ENCODE measurements at regions not wholly inside any gene's neighbourhood (a gene's known extent, or its start where the extent isn't known, plus 50 kb on each side); places are given as distances from the start of the nearest gene placed in this dataset.

DNA sequence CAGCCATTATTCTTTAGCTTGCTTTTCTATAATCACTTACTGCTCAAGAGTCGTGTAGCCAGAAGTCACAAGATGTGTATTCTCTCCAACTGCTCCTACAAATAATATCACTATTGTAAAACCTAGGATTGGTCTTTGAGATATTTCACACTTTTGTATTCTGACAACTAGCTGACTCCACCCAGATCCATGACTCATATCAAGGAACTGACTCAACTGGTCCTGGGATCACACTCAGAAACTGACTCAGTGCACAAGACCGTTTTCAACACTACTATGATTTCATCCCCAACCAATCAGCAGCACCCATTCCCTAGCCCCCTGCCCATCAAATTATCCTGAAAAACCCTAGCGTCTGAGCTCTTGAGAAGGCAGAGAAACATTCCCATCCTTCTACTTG, 56.5 kb upstream of the ORC5 start:
- POLR2A ChIA-PET, result no interaction called here
- intact Hi-C loops (cut with micrococcal nuclease), result no loop called here
- CTCF ChIA-PET, result interaction anchor here (0.5 to 1.8 kb wide), 5 partner anchors 10 to 656 kb away, joined by 3 to 12 read pairs (median 3); no protein-coding TSS in a partner anchor
- no peaks in the 10 kb centered on the region for H3K36me3 Mint-ChIP-seq (ENCODE audit: insufficient read depth, unreplicated experiment)
- H3K27ac Mint-ChIP-seq (ENCODE audit: low read depth, unreplicated experiment), result no peak overlapping the region
- no peak overlapping the region for H3K4me3 Mint-ChIP-seq (ENCODE audit: unreplicated experiment)
- no peaks in the 10 kb centered on the region for H3K4me1 Mint-ChIP-seq (ENCODE audit: insufficient read depth, unreplicated experiment)
- H3K9me3 Mint-ChIP-seq (ENCODE audit: unreplicated experiment), result peaks cover 13% of the 10 kb centered on the region
- DNase-seq (ENCODE audit: unreplicated experiment), result peak; percentile 29
- TF ChIP-seq, protein P1, sequence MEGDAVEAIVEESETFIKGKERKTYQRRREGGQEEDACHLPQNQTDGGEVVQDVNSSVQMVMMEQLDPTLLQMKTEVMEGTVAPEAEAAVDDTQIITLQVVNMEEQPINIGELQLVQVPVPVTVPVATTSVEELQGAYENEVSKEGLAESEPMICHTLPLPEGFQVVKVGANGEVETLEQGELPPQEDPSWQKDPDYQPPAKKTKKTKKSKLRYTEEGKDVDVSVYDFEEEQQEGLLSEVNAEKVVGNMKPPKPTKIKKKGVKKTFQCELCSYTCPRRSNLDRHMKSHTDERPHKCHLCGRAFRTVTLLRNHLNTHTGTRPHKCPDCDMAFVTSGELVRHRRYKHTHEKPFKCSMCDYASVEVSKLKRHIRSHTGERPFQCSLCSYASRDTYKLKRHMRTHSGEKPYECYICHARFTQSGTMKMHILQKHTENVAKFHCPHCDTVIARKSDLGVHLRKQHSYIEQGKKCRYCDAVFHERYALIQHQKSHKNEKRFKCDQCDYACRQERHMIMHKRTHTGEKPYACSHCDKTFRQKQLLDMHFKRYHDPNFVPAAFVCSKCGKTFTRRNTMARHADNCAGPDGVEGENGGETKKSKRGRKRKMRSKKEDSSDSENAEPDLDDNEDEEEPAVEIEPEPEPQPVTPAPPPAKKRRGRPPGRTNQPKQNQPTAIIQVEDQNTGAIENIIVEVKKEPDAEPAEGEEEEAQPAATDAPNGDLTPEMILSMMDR (IDR thresholded peaks at IDR 0.05; ENCODE audit: unreplicated experiment), result no peak
- no TSS peak for BruUV-seq (replicated peaks)
- peaks cover 31% of the 10 kb centered on the region for H3K27me3 Mint-ChIP-seq (ENCODE audit: insufficient read depth, unreplicated experiment)

DNA sequence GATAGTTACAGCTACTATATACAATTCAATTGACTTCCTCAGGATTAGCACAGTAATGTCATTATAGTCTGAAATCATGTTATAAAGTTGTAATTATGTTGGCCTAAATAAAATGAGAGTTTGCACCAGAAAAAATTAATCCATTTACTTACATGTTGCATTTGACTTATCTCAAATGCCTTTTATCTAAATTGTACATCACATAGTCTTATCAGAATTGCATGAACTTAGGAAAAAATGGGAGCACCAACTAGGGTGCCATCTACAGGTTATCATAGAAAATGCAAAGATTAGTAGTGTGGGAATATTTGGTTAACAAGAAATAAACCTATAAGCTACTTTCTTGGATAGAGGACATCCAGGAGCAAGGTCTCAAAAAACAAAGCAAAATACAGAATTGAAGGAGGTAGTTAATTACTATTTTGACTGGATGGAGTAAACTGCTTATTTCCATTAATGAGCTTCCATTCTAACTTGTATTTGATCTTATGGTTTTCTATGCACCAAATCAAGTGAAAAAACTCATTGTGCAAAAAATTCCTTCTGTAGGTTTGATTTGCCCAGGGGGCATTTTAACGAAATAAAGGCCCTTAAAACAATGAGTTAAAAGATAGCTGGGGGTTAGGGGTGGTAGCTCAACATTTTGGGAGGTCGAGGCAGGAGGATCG, 60.0 kb upstream of the ORC5 start:
- Mint-ChIP-seq H3K36me3 (ENCODE audit: insufficient read depth, unreplicated experiment) (no peaks in the 10 kb centered on the region), H3K27me3 (ENCODE audit: insufficient read depth, unreplicated experiment) (peaks cover 31% of the 10 kb centered on the region), H3K9me3 (ENCODE audit: unreplicated experiment) (peaks cover 13% of the 10 kb centered on the region), H3K4me1 (ENCODE audit: insufficient read depth, unreplicated experiment) (no peaks in the 10 kb centered on the region), H3K4me3 (ENCODE audit: unreplicated experiment) (no peak overlapping the region), H3K27ac (ENCODE audit: low read depth, unreplicated experiment) (no peak overlapping the region)
- intact Hi-C loops (cut with micrococcal nuclease), result loop anchor here (1.0 kb wide), 2 partner anchors 37 to 744 kb away; no protein-coding TSS in a partner anchor
- ChIA-PET CTCF (interaction anchor here (0.5 to 4.9 kb wide), 29 partner anchors 8 to 1067 kb away, joined by 3 to 66 read pairs (median 4); no protein-coding TSS in a partner anchor), POLR2A (interaction anchor here (0.6 to 0.9 kb wide), 3 partner anchors 36 to 770 kb away, joined by 3 to 5 read pairs (median 4); no protein-coding TSS in a partner anchor)
- BruUV-seq (replicated peaks), result no TSS peak
- TF ChIP-seq, protein P1 (IDR thresholded peaks at IDR 0.05; ENCODE audit: unreplicated experiment), result peak; percentile 34
- peak; percentile 27 for DNase-seq (ENCODE audit: unreplicated experiment)

DNA sequence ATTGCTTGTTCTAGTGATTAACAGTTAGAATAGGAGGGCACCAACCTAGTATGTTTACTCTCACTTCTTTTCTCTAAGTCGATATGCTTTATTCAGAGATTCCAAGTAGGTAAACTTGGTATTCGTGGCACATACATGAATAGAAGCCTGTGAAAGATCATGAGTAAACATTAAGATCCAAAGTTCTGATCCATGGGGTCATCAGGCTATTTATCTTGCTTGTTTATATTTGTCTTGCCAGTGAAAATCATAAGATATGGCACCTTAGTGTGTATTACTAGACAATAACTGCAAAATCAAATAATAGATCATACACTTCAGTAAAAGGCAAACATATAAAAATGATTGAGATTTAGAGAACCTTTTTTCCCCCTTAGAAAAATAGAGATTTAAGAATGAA, 56.5 kb upstream of the LHFPL3 start:
- Mint-ChIP-seq H3K27ac (ENCODE audit: low read depth, unreplicated experiment) (no peak overlapping the region), H3K27me3 (ENCODE audit: insufficient read depth, unreplicated experiment) (peaks cover 50% of the 10 kb centered on the region), H3K9me3 (ENCODE audit: unreplicated experiment) (no peaks in the 10 kb centered on the region), H3K4me1 (ENCODE audit: insufficient read depth, unreplicated experiment) (no peaks in the 10 kb centered on the region), H3K36me3 (ENCODE audit: insufficient read depth, unreplicated experiment) (no peaks in the 10 kb centered on the region), H3K4me3 (ENCODE audit: unreplicated experiment) (no peak overlapping the region)
- DNase-seq (ENCODE audit: unreplicated experiment), result no peak
- intact Hi-C loops (cut with micrococcal nuclease), result loop anchor here (5.0 to 10.0 kb wide), 2 partner anchors 645 to 697 kb away; no protein-coding TSS in a partner anchor
- ChIA-PET CTCF (interaction anchor here (2.7 kb wide), 1 partner anchor 576 kb away, joined by 37 read pairs; no protein-coding TSS in a partner anchor), POLR2A (no interaction called here)
- no TSS peak for BruUV-seq (replicated peaks)
- TF ChIP-seq, protein P1 (IDR thresholded peaks at IDR 0.05; ENCODE audit: unreplicated experiment), result no peak

DNA sequence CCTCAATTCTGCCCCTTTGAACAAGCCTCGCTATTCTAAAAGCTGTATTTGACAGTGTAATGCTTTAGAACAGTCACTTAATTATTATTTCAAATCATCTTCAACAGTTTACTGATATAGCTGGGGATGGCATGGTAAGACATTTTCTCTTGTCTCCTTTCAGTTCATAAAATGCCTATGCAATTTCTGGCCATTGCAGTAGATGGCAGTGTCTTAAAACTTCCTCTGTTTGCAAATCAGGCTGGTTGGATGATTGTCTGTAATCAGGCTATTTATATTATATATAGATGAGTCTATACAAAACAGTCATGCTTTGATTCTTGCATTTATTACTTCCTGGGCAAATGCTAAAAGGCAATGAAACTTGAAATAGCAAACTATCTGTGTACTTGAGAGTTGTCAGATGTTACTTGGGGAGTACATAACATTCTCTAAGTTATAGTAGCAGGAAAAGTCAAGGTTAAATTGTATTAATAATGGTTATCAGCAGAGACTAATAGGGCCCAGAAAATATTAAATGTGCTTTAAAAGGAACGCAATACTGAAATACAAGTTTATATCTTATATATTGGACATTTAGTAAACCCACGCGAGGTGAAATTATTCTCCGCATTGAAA, 55.5 kb upstream of the LHFPL3 start:
- H3K4me1 Mint-ChIP-seq (ENCODE audit: insufficient read depth, unreplicated experiment), result no peaks in the 10 kb centered on the region
- ChIA-PET CTCF (interaction anchor here (0.6 to 2.7 kb wide), 2 partner anchors 575 to 582 kb away, joined by 3 to 37 read pairs; no protein-coding TSS in a partner anchor), POLR2A (interaction anchor here (1.1 kb wide), 1 partner anchor 10 kb away, joined by 3 read pairs; no protein-coding TSS in a partner anchor)
- H3K36me3 Mint-ChIP-seq (ENCODE audit: insufficient read depth, unreplicated experiment), result no peaks in the 10 kb centered on the region
- peak; percentile 50 for DNase-seq (ENCODE audit: unreplicated experiment)
- intact Hi-C loops (cut with micrococcal nuclease), result loop anchor here (5.0 to 10.0 kb wide), 2 partner anchors 644 to 698 kb away; no protein-coding TSS in a partner anchor
- no peak overlapping the region for H3K4me3 Mint-ChIP-seq (ENCODE audit: unreplicated experiment)
- no TSS peak for BruUV-seq (replicated peaks)
- H3K27ac Mint-ChIP-seq (ENCODE audit: low read depth, unreplicated experiment), result no peak overlapping the region
- H3K9me3 Mint-ChIP-seq (ENCODE audit: unreplicated experiment), result no peaks in the 10 kb centered on the region
- TF ChIP-seq, protein P1 (IDR thresholded peaks at IDR 0.05; ENCODE audit: unreplicated experiment), result peak; percentile 41
- H3K27me3 Mint-ChIP-seq (ENCODE audit: insufficient read depth, unreplicated experiment), result peaks cover 50% of the 10 kb centered on the region

Measured in MCF 10A (cell line).